ENCODE measurements at regions not wholly inside any gene's neighbourhood (a gene's known extent, or its start where the extent isn't known, plus 50 kb on each side); places are given as distances from the start of the nearest gene placed in this dataset.

GRCh38 chr14:29156096-29156495 is 389.5 kb downstream of the FOXG1 start (continued):
- TF ChIP-seq CBX3 (IDR thresholded peaks at IDR 0.05; ENCODE audit: borderline replicate concordance in 1 of 2, low read length in 2 of 2) (no peak), ZBTB40 (IDR thresholded peaks at IDR 0.05) (no peak), ZBTB40 (CRISPR knock-in tag; IDR thresholded peaks at IDR 0.05) (no peak), ZNF398 (CRISPR knock-in tag; IDR thresholded peaks at IDR 0.05) (no peak), PCBP2 (IDR thresholded peaks at IDR 0.05; ENCODE audit: low read depth, low read length, poor library complexity, severe bottlenecking) (no peak), MCM7 (IDR thresholded peaks at IDR 0.05) (no peak), ARHGAP35 (IDR thresholded peaks at IDR 0.05; ENCODE audit: partially characterized antibody) (no peak), ZNF740 (CRISPR knock-in tag; IDR thresholded peaks at IDR 0.05) (no peak), ZNF740 (tag; IDR thresholded peaks at IDR 0.05) (no peak)
